ENCODE measurements at regions not wholly inside any gene's neighbourhood (a gene's known extent, or its start where the extent isn't known, plus 50 kb on each side); places are given as distances from the start of the nearest gene placed in this dataset.

GRCh38 chr11:134559602-134559962 is 147.5 kb upstream of the B3GAT1 start:
- POLR2A ChIA-PET, result no interaction called here
- H3K27ac ChIP-seq (ENCODE audit: low read length), result no peak overlapping the region
- no TSS peak for BruUV-seq (replicated peaks)
- intact Hi-C loops (cut with micrococcal nuclease; ENCODE audit: unreplicated experiment) (no loop called here), in situ Hi-C loops (cut with HindIII; ENCODE audit: low pct_unique_long_range_greater_than_20kb, low sequenced_read_pairs) (no loop called here)
- no peak overlapping the region for H3K4me3 ChIP-seq (ENCODE audit: low read depth in 2 of 2, low read length in 2 of 2)
- H3K9me3 ChIP-seq (ENCODE audit: control insufficient read depth, insufficient read depth, low read depth, low read length), result no peaks in the 10 kb centered on the region
- no peak for ATAC-seq
- no peaks in the 10 kb centered on the region for H3K4me1 ChIP-seq (ENCODE audit: control insufficient read depth, insufficient read depth, low read length)
- no peaks in the 10 kb centered on the region for H3K36me3 ChIP-seq (ENCODE audit: control insufficient read depth, insufficient read depth, low read length)
- no peak for DNase-seq (ENCODE audit: low read depth, low spot score)
- CTCF ChIA-PET, result no interaction called here
- TF ChIP-seq POLR2AphosphoS5 (IDR thresholded peaks at IDR 0.05; ENCODE audit: low read depth, low read length) (no peak), SIN3A (IDR thresholded peaks at IDR 0.05; ENCODE audit: borderline replicate concordance, insufficient read depth, low read depth, low read length) (no peak), REST (IDR thresholded peaks at IDR 0.05; ENCODE audit: insufficient read depth in 1 of 2, low read depth in 2 of 2, low read length in 1 of 2) (no peak), CTCF (IDR thresholded peaks at IDR 0.05) (no peak)
- H3K27me3 ChIP-seq (ENCODE audit: control insufficient read depth, insufficient read depth, low read length), result peaks cover 4% of the 10 kb centered on the region; the same call in 1 of the 2 replicates

GRCh38 chr11:134558916-134559601 is 147.0 kb upstream of the B3GAT1 start:
- DNase-seq (ENCODE audit: low read depth, low spot score), result no peak
- CTCF ChIA-PET, result no interaction called here

More at GRCh38 chr11:134558916-134559601, 147.0 kb upstream of the B3GAT1 start:
- no peaks in the 10 kb centered on the region for H3K4me1 ChIP-seq (ENCODE audit: control insufficient read depth, insufficient read depth, low read length)
- no peak for TF ChIP-seq SIN3A (IDR thresholded peaks at IDR 0.05; ENCODE audit: borderline replicate concordance, insufficient read depth, low read depth, low read length)
- no peak for TF ChIP-seq CTCF (IDR thresholded peaks at IDR 0.05)
- H3K27ac ChIP-seq (ENCODE audit: low read length), result no peak overlapping the region
- intact Hi-C loops (cut with micrococcal nuclease; ENCODE audit: unreplicated experiment), result no loop called here
- no peak overlapping the region for H3K4me3 ChIP-seq (ENCODE audit: low read depth in 2 of 2, low read length in 2 of 2)
- no peaks in the 10 kb centered on the region for H3K36me3 ChIP-seq (ENCODE audit: control insufficient read depth, insufficient read depth, low read length)
- ATAC-seq, result no peak
- POLR2A ChIA-PET, result no interaction called here
- in situ Hi-C loops (cut with HindIII; ENCODE audit: low pct_unique_long_range_greater_than_20kb, low sequenced_read_pairs), result no loop called here
- BruUV-seq (replicated peaks), result no TSS peak
- no peaks in the 10 kb centered on the region for H3K9me3 ChIP-seq (ENCODE audit: control insufficient read depth, insufficient read depth, low read depth, low read length)
- peaks cover 4% of the 10 kb centered on the region; the same call in 1 of the 2 replicates for H3K27me3 ChIP-seq (ENCODE audit: control insufficient read depth, insufficient read depth, low read length)

Measured in Panc1 (cell line).